Suprapubic skin (tissue), 3 donors: ENCODE measurements at regions not wholly inside any gene's neighbourhood (a gene's known extent, or its start where the extent isn't known, plus 50 kb on each side); places are given as distances from the start of the nearest gene placed in this dataset.

Source experiments
- EP300 ChIP-seq: sonication (generic); formaldehyde crosslinking; IDR thresholded peaks from one replicate; pipeline ENCODE4 v1.6.1; 2017; ENCODE audit warnings: antibody characterized with exemption
- POLR2A ChIP-seq, 2 donors: fragments of 450-650 bp; IDR thresholded peaks; one replicate each; pipeline ENCODE4 v1.6.1; 2017; ENCODE audit warnings: antibody characterized with exemption in 2 of 2, mild to moderate bottlenecking in 2 of 2, moderate library complexity in 2 of 2
- TF ChIP-seq, protein P1 (sequence below), 2 donors: fragments of 200-600 bp in 1 of 2; fragments of 450-650 bp in 1 of 2; sonication (generic) in 1 of 2; IDR thresholded peaks; one replicate each; pipeline ENCODE4 v1.5.1; 2016 to 2019; ENCODE audit warnings: antibody characterized with exemption in 2 of 2, mild to moderate bottlenecking in 1 of 2, moderate library complexity in 1 of 2

DNA sequence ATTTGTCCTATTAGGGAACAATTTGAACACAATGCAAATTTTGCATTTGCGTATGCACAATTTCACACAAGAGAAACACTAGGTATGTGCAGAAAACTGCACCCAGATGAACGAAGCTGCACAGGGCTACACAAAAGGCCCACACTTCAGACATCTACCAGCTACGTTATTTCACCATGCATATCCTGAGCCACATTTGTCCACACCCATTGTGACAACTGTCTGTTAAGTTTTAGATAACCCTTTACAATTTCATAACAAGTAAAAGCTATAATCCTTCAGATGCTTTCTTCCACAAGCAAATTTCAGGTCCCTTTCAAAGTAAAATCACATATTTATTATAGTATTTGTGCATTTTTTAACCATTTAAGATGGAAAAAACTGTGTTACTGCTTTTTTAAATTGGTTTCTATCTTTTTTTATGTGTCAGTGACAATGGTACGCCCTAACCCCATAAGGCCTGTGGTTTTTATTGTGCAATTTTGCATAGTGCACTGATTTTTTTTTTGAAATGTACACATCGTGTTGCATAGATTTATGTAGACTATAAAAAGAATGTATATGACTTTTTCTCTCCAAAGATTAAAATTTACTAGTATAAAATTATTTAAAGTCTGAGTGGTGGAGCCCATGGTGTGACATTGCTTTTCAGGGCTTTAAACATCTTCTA, 87.8 kb upstream of the BTG1 start:
- no peak for TF ChIP-seq POLR2A (IDR thresholded peaks at IDR 0.05)
- TF ChIP-seq, protein P1, sequence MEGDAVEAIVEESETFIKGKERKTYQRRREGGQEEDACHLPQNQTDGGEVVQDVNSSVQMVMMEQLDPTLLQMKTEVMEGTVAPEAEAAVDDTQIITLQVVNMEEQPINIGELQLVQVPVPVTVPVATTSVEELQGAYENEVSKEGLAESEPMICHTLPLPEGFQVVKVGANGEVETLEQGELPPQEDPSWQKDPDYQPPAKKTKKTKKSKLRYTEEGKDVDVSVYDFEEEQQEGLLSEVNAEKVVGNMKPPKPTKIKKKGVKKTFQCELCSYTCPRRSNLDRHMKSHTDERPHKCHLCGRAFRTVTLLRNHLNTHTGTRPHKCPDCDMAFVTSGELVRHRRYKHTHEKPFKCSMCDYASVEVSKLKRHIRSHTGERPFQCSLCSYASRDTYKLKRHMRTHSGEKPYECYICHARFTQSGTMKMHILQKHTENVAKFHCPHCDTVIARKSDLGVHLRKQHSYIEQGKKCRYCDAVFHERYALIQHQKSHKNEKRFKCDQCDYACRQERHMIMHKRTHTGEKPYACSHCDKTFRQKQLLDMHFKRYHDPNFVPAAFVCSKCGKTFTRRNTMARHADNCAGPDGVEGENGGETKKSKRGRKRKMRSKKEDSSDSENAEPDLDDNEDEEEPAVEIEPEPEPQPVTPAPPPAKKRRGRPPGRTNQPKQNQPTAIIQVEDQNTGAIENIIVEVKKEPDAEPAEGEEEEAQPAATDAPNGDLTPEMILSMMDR (IDR thresholded peaks at IDR 0.05), result no peak
- TF ChIP-seq EP300, result no peak
